ENCODE measurements at regions not wholly inside any gene's neighbourhood (a gene's known extent, or its start where the extent isn't known, plus 50 kb on each side); places are given as distances from the start of the nearest gene placed in this dataset.

- no peak for DNase-seq (ENCODE audit: low read depth, low spot score)
Measured at GRCh38 chr15:61534986-61535385, 305.9 kb upstream of the RORA start.

DNA sequence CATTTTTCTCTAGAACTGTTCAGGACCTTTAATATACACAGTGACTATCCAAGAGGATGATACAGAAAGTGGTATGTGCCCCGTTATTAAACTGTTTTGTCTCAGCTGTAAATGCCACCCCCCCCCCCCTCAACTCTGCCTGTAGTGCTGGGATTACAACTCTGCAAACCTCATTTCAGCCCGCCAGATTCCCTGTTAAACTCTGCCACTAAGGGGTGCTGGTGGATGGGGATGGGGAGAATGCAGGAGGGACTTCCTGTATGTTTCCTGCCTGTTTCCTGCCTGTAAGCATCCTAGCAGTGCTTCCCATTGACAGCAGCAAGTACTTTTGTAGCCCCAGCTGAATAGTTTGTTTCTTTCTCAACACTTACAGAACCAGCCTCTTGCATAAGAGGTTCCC, 301.7 kb upstream of the RORA start:
- peak; percentile 11 for DNase-seq (ENCODE audit: low read depth, low spot score)

- no peak for DNase-seq (ENCODE audit: low read depth, low spot score)
Measured at GRCh38 chr15:61528581-61528910, 299.4 kb upstream of the RORA start.

DNA sequence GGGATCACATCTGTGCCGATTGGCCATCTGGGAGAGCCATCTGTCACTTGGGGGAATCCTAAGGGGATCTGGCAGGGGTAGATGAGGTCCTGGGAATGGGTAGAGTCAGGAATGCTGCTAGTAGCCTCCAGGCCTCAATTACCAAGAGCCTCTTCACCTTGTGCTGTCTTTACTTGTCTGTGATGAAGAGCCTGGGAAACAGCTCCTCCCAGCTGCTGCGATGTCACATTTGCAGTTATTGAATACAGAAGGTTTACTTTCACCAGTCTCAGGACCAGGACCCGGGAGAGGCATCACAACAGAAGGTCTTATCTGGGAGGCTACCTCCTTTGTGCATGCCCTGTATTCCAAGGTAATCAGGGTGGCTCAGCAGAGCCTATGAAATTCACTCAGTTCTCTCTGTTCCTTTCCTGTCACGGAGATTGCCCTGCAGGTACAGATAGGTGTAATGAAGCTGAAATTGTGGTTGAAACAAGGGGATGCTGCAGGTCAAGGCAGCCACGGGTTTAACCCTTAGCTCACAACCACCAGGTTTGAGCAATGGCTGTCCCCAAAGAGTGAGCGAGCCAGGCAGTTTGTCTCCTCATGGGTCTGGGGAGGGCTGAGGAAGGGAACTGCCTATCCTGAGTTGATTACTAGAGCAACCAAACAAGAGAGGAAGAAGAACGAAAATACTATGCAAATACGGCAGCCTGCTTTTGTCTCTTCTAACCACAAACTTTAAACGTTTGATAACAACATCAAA, 298.9 kb upstream of the RORA start:
- DNase-seq (ENCODE audit: low read depth, low spot score), result peak; percentile 78

DNA sequence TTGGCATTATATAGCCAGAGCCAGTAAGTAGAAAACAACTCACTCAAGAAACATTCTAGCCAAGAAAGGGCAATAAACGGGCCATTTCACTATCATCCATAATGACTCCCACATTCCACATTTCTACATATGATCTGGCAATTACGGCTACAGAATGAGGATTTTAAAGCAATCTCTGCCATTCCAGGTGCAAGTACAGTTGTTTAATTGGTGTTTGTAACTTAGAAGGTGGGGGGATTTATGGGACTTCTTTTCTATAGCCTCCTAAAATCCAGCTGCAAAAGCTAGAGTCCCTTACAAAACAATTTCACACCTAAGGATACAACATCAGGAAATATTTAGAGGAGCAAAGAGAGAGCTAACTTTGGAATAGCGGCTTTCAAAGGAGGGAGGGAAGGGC, 295.4 kb upstream of the RORA start:
- no peak for DNase-seq (ENCODE audit: low read depth, low spot score)

DNA sequence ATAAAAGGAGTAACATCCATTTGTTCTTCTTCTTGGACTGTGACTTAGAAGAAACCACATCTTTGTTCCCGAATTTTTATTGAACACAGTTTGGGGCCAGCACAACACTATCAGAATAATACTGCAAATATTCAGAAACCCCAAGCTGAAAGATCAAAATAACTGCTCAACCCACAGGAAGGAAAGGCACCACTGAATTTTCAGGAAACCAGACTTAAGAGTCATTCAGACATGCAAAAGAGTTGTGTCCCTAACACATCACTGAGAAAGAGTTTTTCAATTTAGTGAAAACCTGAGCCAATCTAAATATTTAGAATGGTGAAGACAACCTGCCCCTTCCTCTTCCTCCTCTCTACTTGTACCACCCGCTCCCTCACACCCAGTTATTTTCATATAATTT, 295.0 kb upstream of the RORA start:
- DNase-seq (ENCODE audit: low read depth, low spot score), result no peak

- no peak for DNase-seq (ENCODE audit: low read depth, low spot score)
Measured at GRCh38 chr15:61522411-61522810, 293.3 kb upstream of the RORA start.

GRCh38 chr15:61521953-61522352, 292.9 kb upstream of the RORA start:
- no peak for DNase-seq (ENCODE audit: low read depth, low spot score)

- DNase-seq (ENCODE audit: low read depth, low spot score), result no peak
Measured at GRCh38 chr15:61519296-61519695, 290.2 kb upstream of the RORA start.

- DNase-seq (ENCODE audit: low read depth, low spot score), result no peak
Measured at GRCh38 chr15:61518191-61518950, 289.3 kb upstream of the RORA start.

GRCh38 chr15:61517776-61518175, 288.7 kb upstream of the RORA start:
- no peak for DNase-seq (ENCODE audit: low read depth, low spot score)

DNA sequence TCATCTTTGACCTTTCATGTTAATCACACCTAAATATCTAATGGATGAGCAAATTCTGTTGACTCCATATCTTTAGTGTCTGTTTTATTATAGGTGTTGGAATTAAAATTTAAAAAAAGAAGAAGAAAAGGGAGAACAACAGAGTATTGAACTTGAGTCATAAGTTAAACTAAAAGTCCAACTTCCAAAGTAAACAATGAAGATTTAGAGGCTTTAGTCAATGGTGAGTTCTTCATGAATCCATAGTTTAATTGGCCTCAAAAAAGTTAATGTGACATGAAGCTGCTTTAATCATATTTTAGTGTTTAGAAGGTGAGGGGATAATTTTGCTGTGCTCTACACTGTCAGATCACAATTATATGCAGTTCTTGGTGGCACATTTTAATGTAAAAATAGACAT, 288.2 kb upstream of the RORA start:
- no peak for DNase-seq (ENCODE audit: low read depth, low spot score)

DNA sequence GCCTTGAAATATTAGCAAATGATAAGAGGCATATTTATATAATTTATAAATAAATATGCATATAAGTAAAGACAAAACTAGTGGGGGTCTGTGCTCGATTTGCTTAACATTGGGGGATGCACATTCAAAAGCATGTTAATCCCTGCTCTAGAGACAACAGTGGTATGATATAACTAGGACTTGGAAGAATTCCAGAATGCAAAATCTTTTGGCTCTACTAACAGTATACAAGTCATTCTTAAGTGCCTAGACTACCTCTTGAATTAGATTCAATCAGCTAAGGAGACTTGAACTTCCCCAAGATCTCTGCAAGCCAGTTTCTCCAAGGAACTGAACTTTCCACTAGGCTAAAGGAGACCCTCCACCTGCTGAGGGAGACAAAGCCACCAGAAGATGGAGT, 282.7 kb upstream of the RORA start:
- DNase-seq (ENCODE audit: low read depth, low spot score), result no peak

DNA sequence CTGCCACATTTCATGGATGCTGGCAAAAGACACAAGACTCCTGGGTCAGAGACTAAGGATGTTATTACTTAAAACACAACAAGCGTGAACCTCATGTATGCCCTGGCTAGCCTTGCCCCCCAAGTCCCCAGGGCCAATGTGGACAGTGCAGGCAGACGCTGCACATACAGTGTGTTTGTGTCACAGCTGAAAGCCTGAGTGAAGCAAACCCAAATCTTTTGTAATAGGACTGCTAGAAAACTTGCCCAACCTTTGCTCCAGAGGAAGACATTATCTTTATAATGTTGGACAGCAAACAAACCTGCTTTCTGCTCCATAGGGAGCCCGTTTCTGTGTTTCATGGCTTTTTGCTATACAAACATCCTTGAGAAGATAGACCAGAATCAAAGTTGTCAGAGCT, 282.0 kb upstream of the RORA start:
- DNase-seq (ENCODE audit: low read depth, low spot score), result no peak

DNA sequence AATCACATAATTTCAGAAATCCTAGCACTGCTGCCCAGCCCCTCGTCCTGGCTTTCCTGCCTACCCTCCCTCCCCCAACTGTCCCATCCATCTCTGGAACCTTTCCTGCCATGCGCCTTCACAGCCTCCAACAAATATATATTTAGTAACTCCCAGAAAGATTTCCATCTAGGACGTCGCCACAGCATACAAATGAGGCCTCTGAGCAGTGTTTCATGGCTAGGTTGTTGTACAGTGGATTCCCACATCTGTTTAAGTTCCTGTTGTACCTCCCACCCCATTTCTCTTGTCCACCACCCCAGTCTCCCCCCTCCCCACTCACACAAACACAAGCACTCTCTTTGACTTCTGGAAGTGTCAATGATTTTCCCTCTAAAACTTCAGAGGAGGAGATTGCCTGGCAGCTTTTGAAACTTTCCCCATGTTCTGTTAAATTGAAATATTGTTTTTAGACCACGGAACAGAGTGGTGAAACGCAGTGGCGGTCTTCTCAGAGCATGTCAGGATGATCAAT, 280.3 kb upstream of the RORA start:
- DNase-seq (ENCODE audit: low read depth, low spot score), result no peak

DNA sequence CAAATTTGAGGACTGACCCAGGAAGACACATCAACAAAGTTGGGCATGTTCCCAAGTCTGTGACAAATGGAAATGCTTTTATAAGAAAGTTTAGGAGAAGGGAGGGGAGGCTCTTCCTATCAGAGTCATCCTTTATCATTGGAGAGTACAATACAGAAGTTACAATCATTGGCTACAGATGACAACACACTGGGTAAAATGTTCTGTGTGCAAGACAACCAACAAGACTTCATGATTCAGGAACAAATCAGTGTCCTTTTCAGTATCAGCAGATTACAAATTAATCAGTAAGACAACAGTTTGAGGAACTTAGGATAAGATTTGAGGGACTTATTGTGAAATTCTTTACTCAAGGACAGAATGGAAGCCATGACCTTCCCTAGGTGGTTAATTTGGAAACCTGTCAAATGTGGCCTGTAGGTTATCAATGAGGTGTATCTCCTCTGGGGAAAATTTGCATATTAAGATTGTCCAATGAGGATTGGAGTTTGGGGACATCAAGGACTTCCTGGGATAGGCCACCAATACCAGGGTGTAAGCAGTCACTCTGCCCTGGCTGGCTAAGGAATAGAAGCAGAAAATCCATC, 274.4 kb upstream of the RORA start:
- DNase-seq (ENCODE audit: low read depth, low spot score), result no peak

DNA sequence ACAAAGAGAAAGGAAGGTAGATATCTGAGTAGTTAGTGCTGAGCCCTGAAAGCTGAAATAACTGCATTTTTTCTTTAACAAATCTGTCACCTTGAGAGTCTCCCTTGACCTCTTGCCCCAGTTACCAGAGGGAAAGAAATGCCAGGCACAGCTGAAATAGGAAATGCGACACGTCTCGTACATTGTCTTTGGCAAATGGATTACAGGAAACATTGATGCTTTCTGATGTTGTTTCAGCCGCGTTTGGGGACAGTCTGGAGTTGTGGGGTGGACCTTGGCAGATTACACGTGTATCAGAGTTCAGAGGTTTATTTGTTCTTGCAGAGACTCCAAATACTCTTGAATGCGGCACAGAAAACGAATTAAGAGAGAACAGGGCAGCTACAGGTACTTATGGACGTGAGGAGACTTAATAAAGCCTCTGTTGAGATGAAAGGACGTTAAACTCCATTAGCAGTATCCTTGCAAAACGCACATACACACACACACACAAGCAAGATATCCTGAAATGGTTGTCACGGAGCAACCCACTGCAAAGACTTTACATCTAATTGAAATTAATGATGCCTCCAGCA, 272.8 kb upstream of the RORA start:
- no peak for DNase-seq (ENCODE audit: low read depth, low spot score)

- DNase-seq (ENCODE audit: low read depth, low spot score), result no peak
Measured at GRCh38 chr15:61500951-61501620, 272.0 kb upstream of the RORA start.

DNA sequence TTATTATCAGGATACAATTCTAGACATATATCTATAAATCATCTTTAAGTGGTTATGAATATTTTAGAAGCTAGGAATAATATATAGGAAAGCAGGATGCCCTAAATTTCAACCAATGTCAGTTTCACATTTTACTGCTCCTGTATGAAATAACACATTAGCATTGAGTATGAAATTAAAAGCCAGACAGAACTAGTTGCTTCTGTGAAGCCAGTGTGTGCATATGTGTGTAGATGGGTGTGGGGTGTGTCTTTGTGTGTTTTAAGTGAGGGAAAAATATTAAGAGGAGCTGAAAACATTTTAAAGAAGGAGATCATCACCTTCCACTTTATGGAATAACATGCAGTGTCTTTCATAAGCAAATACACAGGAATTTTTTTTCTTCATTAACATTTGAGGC, 271.4 kb upstream of the RORA start:
- no peak for DNase-seq (ENCODE audit: low read depth, low spot score)

DNA sequence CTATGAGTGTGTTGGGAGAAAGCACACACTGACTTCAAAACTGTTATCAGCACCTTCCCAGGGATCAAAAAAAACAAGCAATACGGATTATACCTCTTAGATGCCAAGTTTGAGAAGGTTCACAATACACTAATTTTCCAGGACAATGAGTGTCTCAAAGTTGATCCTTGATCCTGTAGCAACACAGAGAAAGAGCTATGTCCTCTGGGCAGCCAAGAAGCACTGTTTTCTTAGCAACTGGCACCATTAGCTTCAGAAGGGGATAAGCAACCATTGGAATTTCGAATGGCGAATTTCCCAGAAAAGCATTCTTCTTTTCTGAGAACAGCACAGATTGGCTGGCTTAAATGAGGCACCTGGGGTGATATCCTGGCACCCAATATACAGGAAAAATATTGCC, 270.3 kb upstream of the RORA start:
- DNase-seq (ENCODE audit: low read depth, low spot score), result no peak

GRCh38 chr15:61489571-61489970, 260.5 kb upstream of the RORA start:
- no peak for DNase-seq (ENCODE audit: low read depth, low spot score)

DNA sequence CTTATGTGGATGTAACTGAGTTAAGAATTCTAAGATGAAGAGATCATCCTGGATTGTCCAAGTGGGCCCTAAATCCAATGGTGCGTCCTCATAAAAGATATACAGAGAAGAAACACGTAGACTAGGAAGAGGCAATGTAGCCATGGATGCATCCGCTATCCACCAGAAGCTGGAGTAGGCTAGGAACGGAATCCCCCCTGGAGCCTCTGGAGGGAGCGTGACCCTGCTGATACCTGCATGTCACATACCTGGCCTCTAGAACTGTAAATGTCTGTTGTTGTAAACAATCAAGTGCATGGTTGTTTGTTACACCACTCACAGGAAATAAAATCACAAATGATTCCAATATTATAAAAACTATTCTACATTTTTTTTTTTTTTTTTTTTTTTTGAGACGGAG, 254.5 kb upstream of the RORA start:
- no peak for DNase-seq (ENCODE audit: low read depth, low spot score)

Measured in ELF-1 (cell line).